ENCODE measurements at regions not wholly inside any gene's neighbourhood (a gene's known extent, or its start where the extent isn't known, plus 50 kb on each side); places are given as distances from the start of the nearest gene placed in this dataset.

DNA sequence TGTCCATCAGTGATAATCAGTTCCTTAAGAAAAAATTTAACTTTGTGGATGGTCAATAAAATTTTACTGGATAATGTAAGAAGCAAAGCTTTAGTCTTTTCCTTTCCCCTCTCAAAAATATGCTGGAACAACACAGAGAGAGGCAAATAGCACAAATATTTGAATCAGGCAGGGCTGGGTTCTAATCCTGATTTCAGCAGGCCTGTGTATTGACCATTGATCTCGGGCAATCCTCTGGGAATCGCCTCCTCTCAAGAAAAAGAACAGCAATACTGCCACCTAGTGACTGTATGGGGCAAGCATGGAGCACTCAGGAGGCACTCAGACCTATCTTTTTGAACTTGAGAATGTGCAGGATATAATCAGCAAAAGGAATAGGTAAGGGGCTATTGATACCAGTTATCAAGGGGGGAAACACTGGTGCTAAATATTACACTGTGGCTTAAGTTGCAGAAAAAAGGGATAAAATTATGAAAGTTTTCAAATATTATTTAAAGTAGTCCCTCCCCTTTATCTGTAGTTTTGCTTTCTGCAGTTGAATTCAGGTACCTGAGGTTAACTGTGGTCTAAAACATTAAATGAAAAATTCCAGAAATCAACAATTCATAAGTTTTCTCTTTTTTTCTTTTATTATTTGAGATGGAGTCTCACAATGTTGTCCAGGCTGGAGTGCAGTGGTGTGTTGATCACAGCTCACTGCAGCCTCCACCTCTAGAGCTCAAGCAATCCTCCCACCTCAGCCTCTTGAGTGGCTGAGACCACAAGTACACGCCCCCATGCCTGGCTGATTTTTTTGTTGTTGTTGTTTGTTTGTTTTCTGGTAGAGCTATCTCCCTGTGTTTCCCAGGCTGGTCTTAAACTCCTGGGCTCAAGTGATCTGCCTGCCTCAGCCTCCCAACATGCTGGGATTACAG lies 91.8 kb upstream of the NHSL1 start:
- H3K4me3 ChIP-seq (ENCODE audit: low read length), result no peak overlapping the region
- Mint-ChIP-seq H3K4me1 (peaks cover 14 to 24% of the 10 kb centered on the region in 2 donors), H3K36me3 (no peaks in the 10 kb centered on the region), H3K9me3 (no peaks in the 10 kb centered on the region), H3K27me3 (ENCODE audit: low read depth in 2 of 2) (peaks cover 0 to 2% of the 10 kb centered on the region in 2 donors), H3K27ac (no peak overlapping the region), H3K4me3 (no peak overlapping the region)
- intact Hi-C loops (cut with micrococcal nuclease), result loop anchor here (1.0 kb wide), 1 partner anchor 475 kb away; no protein-coding TSS in a partner anchor
- WGBS (ENCODE audit: insufficient coverage), result 24% methylated on average over 3 of the region's 3 CpGs
- no peak overlapping the region for H3K27ac ChIP-seq (ENCODE audit: low read length)
- no peaks in the 10 kb centered on the region for H3K27me3 ChIP-seq (ENCODE audit: control insufficient read depth, insufficient read depth, low read length)
- TF ChIP-seq, protein P1, sequence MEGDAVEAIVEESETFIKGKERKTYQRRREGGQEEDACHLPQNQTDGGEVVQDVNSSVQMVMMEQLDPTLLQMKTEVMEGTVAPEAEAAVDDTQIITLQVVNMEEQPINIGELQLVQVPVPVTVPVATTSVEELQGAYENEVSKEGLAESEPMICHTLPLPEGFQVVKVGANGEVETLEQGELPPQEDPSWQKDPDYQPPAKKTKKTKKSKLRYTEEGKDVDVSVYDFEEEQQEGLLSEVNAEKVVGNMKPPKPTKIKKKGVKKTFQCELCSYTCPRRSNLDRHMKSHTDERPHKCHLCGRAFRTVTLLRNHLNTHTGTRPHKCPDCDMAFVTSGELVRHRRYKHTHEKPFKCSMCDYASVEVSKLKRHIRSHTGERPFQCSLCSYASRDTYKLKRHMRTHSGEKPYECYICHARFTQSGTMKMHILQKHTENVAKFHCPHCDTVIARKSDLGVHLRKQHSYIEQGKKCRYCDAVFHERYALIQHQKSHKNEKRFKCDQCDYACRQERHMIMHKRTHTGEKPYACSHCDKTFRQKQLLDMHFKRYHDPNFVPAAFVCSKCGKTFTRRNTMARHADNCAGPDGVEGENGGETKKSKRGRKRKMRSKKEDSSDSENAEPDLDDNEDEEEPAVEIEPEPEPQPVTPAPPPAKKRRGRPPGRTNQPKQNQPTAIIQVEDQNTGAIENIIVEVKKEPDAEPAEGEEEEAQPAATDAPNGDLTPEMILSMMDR (IDR thresholded peaks at IDR 0.05), result peak; percentile 91
- DNase-seq (peak in 1 of 2 donors; percentile 67), ATAC-seq (peak in 2 of 3 donors; percentile 48 to 58)
- no peaks in the 10 kb centered on the region for H3K9me3 ChIP-seq (ENCODE audit: control insufficient read depth, insufficient read depth, low read length)
- H3K4me1 ChIP-seq (ENCODE audit: control insufficient read depth, insufficient read depth, low read length), result peaks cover 5% of the 10 kb centered on the region
- H3K36me3 ChIP-seq (ENCODE audit: control insufficient read depth, insufficient read depth, low read length), result no peaks in the 10 kb centered on the region

DNA sequence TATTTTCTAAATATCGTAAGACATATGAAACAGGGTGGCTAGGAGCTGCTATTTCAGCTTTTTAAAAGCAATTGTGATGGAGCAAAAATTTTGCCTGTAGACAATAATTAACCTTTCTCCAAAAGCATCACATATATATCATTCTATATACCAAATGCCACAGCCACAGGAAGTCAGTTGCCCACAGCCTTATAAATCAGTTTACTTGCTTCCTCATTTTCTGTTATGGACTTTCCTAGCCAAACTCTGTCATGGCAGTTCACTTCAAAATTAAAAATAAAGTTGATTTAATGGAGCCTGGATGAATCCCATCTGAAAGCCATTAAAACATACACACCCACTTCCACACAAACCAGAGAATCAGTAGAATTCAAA lies 93.4 kb upstream of the NHSL1 start:
- Mint-ChIP-seq H3K27me3 (ENCODE audit: low read depth in 2 of 2) (peaks cover 0 to 2% of the 10 kb centered on the region in 2 donors), H3K36me3 (no peaks in the 10 kb centered on the region), H3K9me3 (no peaks in the 10 kb centered on the region), H3K27ac (peak overlapping the region in 1 of 2 donors; percentile 71), H3K4me3 (peak overlapping the region; percentile 49), H3K4me1 (peaks cover 14 to 24% of the 10 kb centered on the region in 2 donors)
- DNase-seq, result no peak
- TF ChIP-seq, protein P1 (IDR thresholded peaks at IDR 0.05), result no peak
- H3K4me3 ChIP-seq (ENCODE audit: low read length), result peak overlapping the region; percentile 6
- no peaks in the 10 kb centered on the region for H3K27me3 ChIP-seq (ENCODE audit: control insufficient read depth, insufficient read depth, low read length)
- intact Hi-C loops (cut with micrococcal nuclease), result loop anchor here (2.0 kb wide), 1 partner anchor 164 kb away; no protein-coding TSS in a partner anchor
- H3K4me1 ChIP-seq (ENCODE audit: control insufficient read depth, insufficient read depth, low read length), result peaks cover 5% of the 10 kb centered on the region
- H3K36me3 ChIP-seq (ENCODE audit: control insufficient read depth, insufficient read depth, low read length), result no peaks in the 10 kb centered on the region
- WGBS (ENCODE audit: insufficient coverage), result 67% methylated on average over 1 of the region's 1 CpG
- H3K9me3 ChIP-seq (ENCODE audit: control insufficient read depth, insufficient read depth, low read length), result no peaks in the 10 kb centered on the region
- ATAC-seq, result peak in 1 of 3 donors; percentile 33
- no peak overlapping the region for H3K27ac ChIP-seq (ENCODE audit: low read length)

DNA sequence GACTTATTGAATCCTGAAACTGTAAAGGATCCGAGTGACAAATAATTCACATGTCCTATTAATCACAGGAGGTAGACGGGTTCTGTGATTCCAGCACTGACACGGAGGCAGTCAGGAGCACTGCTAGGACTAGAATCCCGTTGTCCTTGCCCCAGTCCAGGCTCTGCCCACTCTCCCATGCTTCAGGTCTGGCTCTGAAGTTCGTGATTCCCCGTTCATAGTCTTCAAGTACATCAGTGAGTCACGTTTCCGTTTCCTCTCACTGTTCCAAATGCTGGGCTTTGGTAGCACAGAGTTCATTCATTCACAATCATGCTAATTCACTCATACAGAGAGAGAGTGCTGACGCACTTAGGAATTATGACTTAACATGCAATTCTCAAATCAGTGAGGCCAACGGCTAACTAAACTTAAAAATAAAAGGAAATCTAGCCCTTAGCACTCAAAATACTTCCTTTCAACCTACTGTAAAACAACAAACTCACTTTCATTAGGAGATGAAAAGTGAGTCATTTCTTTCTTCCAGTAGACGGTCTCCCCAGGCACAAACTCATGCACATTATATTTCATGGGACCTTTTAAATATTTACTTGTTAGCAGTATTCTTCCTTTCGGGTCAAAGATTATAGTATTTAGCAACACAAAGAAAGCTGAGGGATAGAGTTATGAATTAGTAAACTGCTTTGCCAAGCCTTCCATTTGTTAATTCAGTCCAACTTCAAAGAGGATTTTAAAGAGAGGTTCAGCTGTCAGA lies 94.0 kb upstream of the NHSL1 start:
- Mint-ChIP-seq H3K4me3 (peak overlapping the region; percentile 49), H3K36me3 (no peaks in the 10 kb centered on the region)
- TF ChIP-seq, protein P1 (IDR thresholded peaks at IDR 0.05), result no peak

More for the DNA sequence above, 94.0 kb upstream of the NHSL1 start:
- no peaks in the 10 kb centered on the region for H3K9me3 ChIP-seq (ENCODE audit: control insufficient read depth, insufficient read depth, low read length)
- H3K27ac Mint-ChIP-seq, result peak overlapping the region in 1 of 2 donors; percentile 71
- peak in 1 of 2 donors; percentile 53 for DNase-seq
- no peaks in the 10 kb centered on the region for H3K36me3 ChIP-seq (ENCODE audit: control insufficient read depth, insufficient read depth, low read length)
- peak overlapping the region; percentile 6 for H3K4me3 ChIP-seq (ENCODE audit: low read length)
- 9% methylated on average over 11 of the region's 12 CpGs for WGBS (ENCODE audit: insufficient coverage)
- peaks cover 14 to 24% of the 10 kb centered on the region in 2 donors for H3K4me1 Mint-ChIP-seq
- peaks cover 0 to 2% of the 10 kb centered on the region in 2 donors for H3K27me3 Mint-ChIP-seq (ENCODE audit: low read depth in 2 of 2)
- intact Hi-C loops (cut with micrococcal nuclease), result loop anchor here (2.0 kb wide), 1 partner anchor 164 kb away; no protein-coding TSS in a partner anchor
- H3K4me1 ChIP-seq (ENCODE audit: control insufficient read depth, insufficient read depth, low read length), result peaks cover 5% of the 10 kb centered on the region
- H3K9me3 Mint-ChIP-seq, result no peaks in the 10 kb centered on the region
- ATAC-seq, result peak; percentile 63 to 75 (median 67)
- H3K27ac ChIP-seq (ENCODE audit: low read length), result no peak overlapping the region
- no peaks in the 10 kb centered on the region for H3K27me3 ChIP-seq (ENCODE audit: control insufficient read depth, insufficient read depth, low read length)

All from natural killer cell (primary cell).